ENCODE measurements at regions not wholly inside any gene's neighbourhood (a gene's known extent, or its start where the extent isn't known, plus 50 kb on each side); places are given as distances from the start of the nearest gene placed in this dataset.

DNA sequence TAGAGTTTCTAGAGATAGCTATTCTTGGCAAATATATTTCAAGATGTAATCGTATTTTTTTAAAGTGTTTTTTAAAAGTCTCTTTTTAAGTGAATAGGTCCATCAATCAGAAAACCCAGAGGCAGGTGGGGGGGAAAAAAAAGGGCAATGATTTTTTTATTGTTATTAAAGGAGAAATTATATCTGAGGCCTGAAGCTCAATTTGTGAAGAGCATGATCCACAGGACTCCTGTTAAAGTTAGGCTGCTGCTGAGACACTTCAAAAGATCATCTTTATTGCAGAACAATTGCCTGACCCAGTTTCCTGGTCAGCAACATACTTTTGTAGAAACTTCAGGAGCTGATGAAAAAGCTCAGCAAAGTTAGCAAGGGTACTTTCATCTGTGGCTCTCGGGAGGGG is 326.2 kb downstream of the RASEF start:
- no peaks in the 10 kb centered on the region for H3K27me3 ChIP-seq (ENCODE audit: insufficient read depth, low read length)
- intact Hi-C loops (cut with micrococcal nuclease): no loop called here
- TF ChIP-seq CEBPB (IDR thresholded peaks at IDR 0.05; ENCODE audit: low read depth) (no peak), EZH2phosphoT487 (IDR thresholded peaks at IDR 0.05; ENCODE audit: borderline replicate concordance) (no peak), POLR2A (IDR thresholded peaks at IDR 0.05; ENCODE audit: borderline replicate concordance, extremely low read depth, insufficient read depth, insufficient read length) (no peak), RAD21 (IDR thresholded peaks at IDR 0.05; ENCODE audit: low read depth) (no peak), FOSL1 (IDR thresholded peaks at IDR 0.05; ENCODE audit: low read depth) (no peak)
- TF ChIP-seq, protein P1, sequence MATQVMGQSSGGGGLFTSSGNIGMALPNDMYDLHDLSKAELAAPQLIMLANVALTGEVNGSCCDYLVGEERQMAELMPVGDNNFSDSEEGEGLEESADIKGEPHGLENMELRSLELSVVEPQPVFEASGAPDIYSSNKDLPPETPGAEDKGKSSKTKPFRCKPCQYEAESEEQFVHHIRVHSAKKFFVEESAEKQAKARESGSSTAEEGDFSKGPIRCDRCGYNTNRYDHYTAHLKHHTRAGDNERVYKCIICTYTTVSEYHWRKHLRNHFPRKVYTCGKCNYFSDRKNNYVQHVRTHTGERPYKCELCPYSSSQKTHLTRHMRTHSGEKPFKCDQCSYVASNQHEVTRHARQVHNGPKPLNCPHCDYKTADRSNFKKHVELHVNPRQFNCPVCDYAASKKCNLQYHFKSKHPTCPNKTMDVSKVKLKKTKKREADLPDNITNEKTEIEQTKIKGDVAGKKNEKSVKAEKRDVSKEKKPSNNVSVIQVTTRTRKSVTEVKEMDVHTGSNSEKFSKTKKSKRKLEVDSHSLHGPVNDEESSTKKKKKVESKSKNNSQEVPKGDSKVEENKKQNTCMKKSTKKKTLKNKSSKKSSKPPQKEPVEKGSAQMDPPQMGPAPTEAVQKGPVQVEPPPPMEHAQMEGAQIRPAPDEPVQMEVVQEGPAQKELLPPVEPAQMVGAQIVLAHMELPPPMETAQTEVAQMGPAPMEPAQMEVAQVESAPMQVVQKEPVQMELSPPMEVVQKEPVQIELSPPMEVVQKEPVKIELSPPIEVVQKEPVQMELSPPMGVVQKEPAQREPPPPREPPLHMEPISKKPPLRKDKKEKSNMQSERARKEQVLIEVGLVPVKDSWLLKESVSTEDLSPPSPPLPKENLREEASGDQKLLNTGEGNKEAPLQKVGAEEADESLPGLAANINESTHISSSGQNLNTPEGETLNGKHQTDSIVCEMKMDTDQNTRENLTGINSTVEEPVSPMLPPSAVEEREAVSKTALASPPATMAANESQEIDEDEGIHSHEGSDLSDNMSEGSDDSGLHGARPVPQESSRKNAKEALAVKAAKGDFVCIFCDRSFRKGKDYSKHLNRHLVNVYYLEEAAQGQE (IDR thresholded peaks at IDR 0.05; ENCODE audit: low read depth): no peak
- TF ChIP-seq, protein P2, sequence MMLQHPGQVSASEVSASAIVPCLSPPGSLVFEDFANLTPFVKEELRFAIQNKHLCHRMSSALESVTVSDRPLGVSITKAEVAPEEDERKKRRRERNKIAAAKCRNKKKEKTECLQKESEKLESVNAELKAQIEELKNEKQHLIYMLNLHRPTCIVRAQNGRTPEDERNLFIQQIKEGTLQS (IDR thresholded peaks at IDR 0.05): no peak
- BruUV-seq (replicated peaks): no TSS peak
- ChIA-PET RAD21 (ENCODE audit: low non-redundant PET in 1 of 2, low total read pairs in 2 of 2, uncharacterized antibody in 2 of 2, unreplicated experiment in 2 of 2) (no interaction called here), CTCF (no interaction called here), POLR2A (no interaction called here)
- no peaks in the 10 kb centered on the region for H3K36me3 ChIP-seq (ENCODE audit: control insufficient read depth in 1 of 2, insufficient read depth in 2 of 2, low read length in 2 of 2)
- no peak overlapping the region for H3K4me2 ChIP-seq (ENCODE audit: low read length)
- H4K20me1 ChIP-seq (ENCODE audit: insufficient read depth): no peaks in the 10 kb centered on the region
- H3K27ac ChIP-seq (ENCODE audit: low read depth, low read length): no peak overlapping the region
- DNase-seq (ENCODE audit: low read depth, low spot score) (no peak), ATAC-seq (no peak)
- no peaks in the 10 kb centered on the region for H3K4me1 ChIP-seq (ENCODE audit: control insufficient read depth in 1 of 2, insufficient read depth in 2 of 2, low read length in 2 of 2)
- no peak overlapping the region for H3K9ac ChIP-seq (ENCODE audit: low read length)
- no peak overlapping the region for H3K4me3 ChIP-seq (replicated peaks in 1 of 2; ENCODE audit: low read depth in 1 of 2, low read length in 2 of 2)
- H3K79me2 ChIP-seq (ENCODE audit: insufficient read depth, low read length): no peaks in the 10 kb centered on the region
- H3K9me3 ChIP-seq (ENCODE audit: control insufficient read depth in 1 of 2, insufficient read depth in 1 of 2, low read depth in 1 of 2, low read length in 2 of 2): no peaks in the 10 kb centered on the region; a peak in 1 of 4 replicates
- no peaks in the 10 kb centered on the region for H3K9me2 ChIP-seq (ENCODE audit: insufficient read depth)
- H2AFZ ChIP-seq (ENCODE audit: low read depth, low read length, poor library complexity, severe bottlenecking): no peak overlapping the region

DNA sequence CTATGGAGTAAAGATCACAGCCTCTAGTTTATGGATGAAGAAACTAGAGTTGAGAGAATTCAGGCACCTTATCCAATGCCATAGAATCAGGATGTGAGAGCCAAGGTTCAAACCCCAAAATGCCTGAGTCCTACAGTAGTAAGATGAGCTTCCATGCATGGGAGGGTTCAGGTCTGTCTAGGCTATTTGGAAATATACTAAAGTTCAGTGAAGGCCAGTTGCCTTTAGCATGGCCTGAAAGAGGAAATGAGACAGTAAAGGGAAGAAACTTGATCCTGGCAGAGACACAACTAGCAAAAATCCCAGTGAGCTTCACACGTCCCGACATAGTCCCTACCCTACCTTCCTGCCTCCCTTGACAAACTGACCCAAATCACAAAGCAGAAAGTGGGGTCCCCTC is 317.0 kb downstream of the RASEF start:
- Histone ChIP-seq H3K9me2 (ENCODE audit: insufficient read depth) (no peaks in the 10 kb centered on the region), H3K4me3 (replicated peaks in 1 of 2; ENCODE audit: low read depth in 1 of 2, low read length in 2 of 2) (no peak overlapping the region), H3K36me3 (ENCODE audit: control insufficient read depth in 1 of 2, insufficient read depth in 2 of 2, low read length in 2 of 2) (no peaks in the 10 kb centered on the region), H3K79me2 (ENCODE audit: insufficient read depth, low read length) (no peaks in the 10 kb centered on the region), H2AFZ (ENCODE audit: low read depth, low read length, poor library complexity, severe bottlenecking) (no peak overlapping the region), H3K27me3 (ENCODE audit: insufficient read depth, low read length) (no peaks in the 10 kb centered on the region), H3K9ac (ENCODE audit: low read length) (no peak overlapping the region), H3K4me1 (ENCODE audit: control insufficient read depth in 1 of 2, insufficient read depth in 2 of 2, low read length in 2 of 2) (no peaks in the 10 kb centered on the region), H3K9me3 (ENCODE audit: control insufficient read depth in 1 of 2, insufficient read depth in 1 of 2, low read depth in 1 of 2, low read length in 2 of 2) (no peaks in the 10 kb centered on the region), H3K27ac (ENCODE audit: low read depth, low read length) (no peak overlapping the region), H4K20me1 (ENCODE audit: insufficient read depth) (no peaks in the 10 kb centered on the region), H3K4me2 (ENCODE audit: low read length) (no peak overlapping the region)
- no TSS peak for BruUV-seq (replicated peaks)
- intact Hi-C loops (cut with micrococcal nuclease): no loop called here
- CTCF ChIA-PET: no interaction called here
- ATAC-seq (no peak), DNase-seq (ENCODE audit: low read depth, low spot score) (no peak)
- RAD21 ChIA-PET (ENCODE audit: low non-redundant PET in 1 of 2, low total read pairs in 2 of 2, uncharacterized antibody in 2 of 2, unreplicated experiment in 2 of 2): no interaction called here
- POLR2A ChIA-PET: no interaction called here
- no peak for TF ChIP-seq YY1 (IDR thresholded peaks at IDR 0.05; ENCODE audit: extremely low read depth, insufficient replicate concordance, low read depth, low read length)
- TF ChIP-seq ZNF274 (IDR thresholded peaks at IDR 0.05; ENCODE audit: low read depth, low read length): no peak
- TF ChIP-seq SP1 (IDR thresholded peaks at IDR 0.05; ENCODE audit: low read depth): no peak
- no peak for TF ChIP-seq JUND (IDR thresholded peaks at IDR 0.05)
- TF ChIP-seq, protein P3, sequence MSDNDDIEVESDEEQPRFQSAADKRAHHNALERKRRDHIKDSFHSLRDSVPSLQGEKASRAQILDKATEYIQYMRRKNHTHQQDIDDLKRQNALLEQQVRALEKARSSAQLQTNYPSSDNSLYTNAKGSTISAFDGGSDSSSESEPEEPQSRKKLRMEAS (IDR thresholded peaks at IDR 0.05): no peak
- TF ChIP-seq, protein P1 (IDR thresholded peaks at IDR 0.05; ENCODE audit: low read depth): no peak
- no peak for TF ChIP-seq RAD21 (IDR thresholded peaks at IDR 0.05; ENCODE audit: low read depth)
